Dedifferentiated amniotic fluid mesenchymal stem cell (primary cell): ENCODE measurements at regions not wholly inside any gene's neighbourhood (a gene's known extent, or its start where the extent isn't known, plus 50 kb on each side); places are given as distances from the start of the nearest gene placed in this dataset.
"Not testable (repeated sequence)": the region's sequence is repeated elsewhere in the genome, so short reads cannot be mapped to it uniquely, and the experiment has no call there.

Experiments used
- DNase-seq: peaks from one replicate; pipeline ENCODE4 v3.0.0-alpha.2; 2016; ENCODE audit errors: extremely low spot score

- not testable (repeated sequence) for DNase-seq
Measured at GRCh38 chr14:105917136-105917932, 391.0 kb downstream of the TMEM121 start.

GRCh38 chr14:105917933-105918436 lies 391.6 kb downstream of the TMEM121 start:
- DNase-seq = no peak

GRCh38 chr14:105918496-105919262 lies 392.3 kb downstream of the TMEM121 start:
- DNase-seq = no peak

GRCh38 chr14:105919458-105920150 lies 393.2 kb downstream of the TMEM121 start:
- no peak for DNase-seq

- not testable (repeated sequence) for DNase-seq
Measured at GRCh38 chr14:105920151-105920700, 393.8 kb downstream of the TMEM121 start.

GRCh38 chr14:105920803-105921755 lies 394.7 kb downstream of the TMEM121 start:
- DNase-seq = not testable (repeated sequence)

GRCh38 chr14:105921781-105922180 lies 395.4 kb downstream of the TMEM121 start:
- DNase-seq = not testable (repeated sequence)

GRCh38 chr14:105923520-105924191 lies 397.3 kb downstream of the TMEM121 start:
- DNase-seq = not testable (repeated sequence)

GRCh38 chr14:105924951-105925591 lies 398.7 kb downstream of the TMEM121 start:
- no peak for DNase-seq

GRCh38 chr14:105925615-105926372 lies 399.4 kb downstream of the TMEM121 start:
- no peak for DNase-seq

- no peak for DNase-seq
Measured at GRCh38 chr14:105926373-105927095, 400.2 kb downstream of the TMEM121 start.

GRCh38 chr14:105927096-105928060 lies 401.0 kb downstream of the TMEM121 start:
- no peak for DNase-seq

GRCh38 chr14:105928171-105929111 lies 402.1 kb downstream of the TMEM121 start:
- not testable (repeated sequence) for DNase-seq

- DNase-seq = no peak
Measured at GRCh38 chr14:105929327-105930081, 403.1 kb downstream of the TMEM121 start.

- DNase-seq = no peak
Measured at GRCh38 chr14:105930572-105930971, 404.2 kb downstream of the TMEM121 start.
